ENCODE measurements at regions not wholly inside any gene's neighbourhood (a gene's known extent, or its start where the extent isn't known, plus 50 kb on each side); places are given as distances from the start of the nearest gene placed in this dataset.
"Not testable (repeated sequence)": the region's sequence is repeated elsewhere in the genome, so short reads cannot be mapped to it uniquely, and the experiment has no call there.

DNA sequence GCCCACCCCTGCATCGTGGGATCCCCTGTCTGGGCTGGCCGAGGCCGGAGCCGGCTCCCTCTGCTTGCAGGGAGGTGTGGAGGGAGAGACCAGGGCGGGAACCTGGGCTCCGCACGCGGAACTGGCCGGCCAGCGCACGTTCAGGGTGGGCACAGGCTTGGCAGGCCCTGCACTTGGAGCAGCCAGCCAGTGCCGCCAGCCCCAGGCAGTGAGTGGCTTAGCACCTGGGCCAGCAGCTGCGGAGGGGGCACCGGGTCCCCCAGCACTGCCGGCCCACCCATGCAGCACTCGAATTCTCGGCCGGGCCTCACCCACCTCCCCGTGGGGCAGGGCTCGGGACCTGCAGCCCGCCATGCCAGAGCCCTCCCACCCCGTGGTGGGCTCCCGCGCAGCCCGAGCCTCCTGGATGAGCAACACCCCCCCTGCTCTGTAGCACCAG lies 422.6 kb downstream of the AMY1C start:
- no peak for ATAC-seq

GRCh38 chr1:104182251-104182650 lies 432.6 kb downstream of the AMY1C start:
- no peak for ATAC-seq

- no peak for ATAC-seq
These were observed 439.5 kb downstream of the AMY1C start for GRCh38 chr1:104189207-104189606.

DNA sequence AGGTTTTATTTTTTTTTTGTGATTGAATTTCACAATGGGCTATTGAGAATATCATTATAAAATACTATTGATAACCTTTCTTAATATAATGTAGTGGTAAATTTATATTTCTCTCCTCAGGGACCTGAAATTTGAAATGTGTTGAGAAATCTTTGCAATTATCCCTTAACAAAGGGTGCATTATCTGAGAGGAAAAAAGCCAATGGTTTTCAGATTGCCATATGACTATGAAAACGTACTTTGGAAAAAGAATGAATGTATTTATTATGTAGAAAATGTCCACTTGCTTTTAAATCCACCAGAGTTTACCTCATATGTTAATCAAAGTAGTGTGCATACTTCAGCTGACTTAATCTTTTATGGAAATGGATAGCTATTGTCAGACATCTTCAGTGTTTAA lies 441.1 kb downstream of the AMY1C start:
- no peak for ATAC-seq

DNA sequence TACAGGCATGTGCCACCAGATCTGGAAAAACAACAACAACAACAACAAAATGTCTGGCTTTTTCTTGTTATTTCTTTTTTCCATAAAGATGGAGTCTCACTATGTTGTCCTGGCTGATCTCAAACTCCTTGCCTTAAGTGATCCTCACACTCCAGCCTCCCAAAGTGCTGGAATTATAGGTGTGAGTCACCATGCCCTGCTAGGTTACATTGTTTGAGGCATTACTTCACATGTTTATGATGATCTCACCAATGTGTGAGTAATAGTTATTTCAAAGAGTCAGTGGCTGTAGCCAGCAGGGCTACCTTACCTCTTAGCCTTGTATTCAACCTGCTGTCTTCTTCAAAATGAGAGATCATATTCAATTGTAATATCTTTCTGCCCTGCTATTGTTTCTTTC lies 445.7 kb downstream of the AMY1C start:
- ATAC-seq: no peak

DNA sequence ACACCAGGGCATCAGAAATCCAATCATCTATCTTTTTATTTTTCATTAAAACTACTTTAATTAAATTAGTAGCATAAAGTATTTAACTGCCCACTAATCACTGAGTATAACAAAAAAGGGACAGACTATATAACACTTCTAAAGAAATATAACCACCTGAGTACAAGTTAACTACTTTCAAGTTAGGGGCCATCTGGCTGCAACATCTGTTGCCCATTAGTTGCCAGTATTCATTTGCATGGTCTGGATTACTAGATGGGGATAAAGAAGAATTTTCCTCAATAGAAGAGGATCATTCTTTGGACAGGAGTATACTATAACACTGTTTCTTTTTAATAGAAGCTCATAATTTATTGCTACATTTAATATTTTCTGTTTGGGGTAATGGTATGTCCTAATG lies 446.4 kb downstream of the AMY1C start:
- no peak for ATAC-seq

DNA sequence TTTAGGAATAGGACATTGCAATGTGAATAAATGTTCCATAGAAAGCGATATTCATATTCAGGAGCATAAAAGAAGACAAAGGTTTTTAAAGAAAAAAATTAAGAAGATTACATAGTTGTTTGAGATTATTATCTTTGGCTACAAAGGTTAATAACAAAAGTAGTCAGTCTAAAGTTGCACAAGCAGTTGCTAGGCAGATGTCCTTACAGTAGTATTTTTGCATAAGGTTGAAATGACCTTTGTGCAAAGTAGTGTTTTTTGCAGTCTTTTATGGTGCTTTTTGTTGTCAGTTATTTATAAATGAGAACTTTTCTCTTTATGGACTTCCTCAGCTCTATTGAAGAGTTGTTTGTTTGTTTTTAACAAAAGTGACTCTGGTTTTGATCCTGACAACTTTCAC lies 447.8 kb downstream of the AMY1C start:
- no peak for ATAC-seq

GRCh38 chr1:104212239-104212638 lies 462.5 kb downstream of the AMY1C start:
- no peak for ATAC-seq

GRCh38 chr1:104217395-104217986 lies 467.8 kb downstream of the AMY1C start:
- ATAC-seq: not testable (repeated sequence)

DNA sequence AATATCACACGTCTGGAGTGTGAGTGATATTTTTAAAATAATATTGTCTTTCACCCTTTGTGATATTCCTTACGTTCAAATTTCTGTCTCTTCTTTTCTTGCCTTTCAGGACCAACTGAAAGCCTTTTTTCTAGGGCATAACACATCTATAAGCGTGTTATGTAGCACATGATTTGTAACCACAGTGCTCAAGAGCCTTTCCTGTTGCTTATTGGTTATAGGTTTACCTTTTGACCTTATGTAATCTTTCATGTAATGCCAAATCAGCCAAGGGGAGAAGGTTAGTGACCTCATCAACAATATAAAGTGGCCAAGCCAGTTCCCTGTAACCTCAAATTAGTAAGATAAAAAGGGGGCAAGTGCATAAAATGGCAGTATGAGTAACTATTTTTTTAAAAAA lies 480.2 kb downstream of the AMY1C start:
- no peak for ATAC-seq

DNA sequence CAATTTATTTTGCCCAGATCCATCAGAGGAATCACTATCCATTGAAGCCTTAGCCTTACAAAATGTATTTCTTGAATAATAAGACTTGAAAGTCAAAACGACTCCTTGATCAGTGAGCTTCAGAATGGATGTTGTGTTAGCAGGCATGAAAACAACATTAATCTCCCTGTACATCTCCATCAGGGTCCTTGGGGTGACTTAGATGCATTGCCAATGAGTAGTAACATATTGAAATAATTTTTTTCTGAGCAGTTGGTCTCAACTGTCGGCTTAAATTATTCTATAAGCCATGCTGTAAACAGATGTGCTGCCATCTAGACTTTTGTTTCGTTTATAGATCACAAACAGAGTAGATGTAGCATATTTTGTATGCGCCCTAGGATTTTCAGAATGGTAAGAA lies 482.0 kb downstream of the AMY1C start:
- no peak for ATAC-seq

DNA sequence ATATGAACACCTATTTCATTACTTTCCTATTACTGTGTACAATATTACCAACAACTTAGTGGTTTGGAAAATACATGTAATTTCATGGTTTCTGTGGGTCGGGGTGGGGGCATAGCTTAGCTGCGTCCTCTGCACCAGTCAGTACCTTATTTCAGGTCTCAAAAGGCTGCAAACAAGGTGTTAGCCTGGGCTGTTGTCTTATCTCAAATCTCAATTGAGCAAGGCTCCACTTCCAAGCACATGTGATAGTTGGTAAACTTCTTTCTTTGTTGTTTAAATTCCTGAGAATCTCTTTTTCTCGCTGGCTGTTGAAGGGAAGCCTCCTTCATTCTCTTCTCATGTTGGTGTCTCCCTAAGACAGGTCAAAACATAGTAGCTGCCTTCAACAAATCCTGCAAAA lies 485.4 kb downstream of the AMY1C start:
- no peak for ATAC-seq

DNA sequence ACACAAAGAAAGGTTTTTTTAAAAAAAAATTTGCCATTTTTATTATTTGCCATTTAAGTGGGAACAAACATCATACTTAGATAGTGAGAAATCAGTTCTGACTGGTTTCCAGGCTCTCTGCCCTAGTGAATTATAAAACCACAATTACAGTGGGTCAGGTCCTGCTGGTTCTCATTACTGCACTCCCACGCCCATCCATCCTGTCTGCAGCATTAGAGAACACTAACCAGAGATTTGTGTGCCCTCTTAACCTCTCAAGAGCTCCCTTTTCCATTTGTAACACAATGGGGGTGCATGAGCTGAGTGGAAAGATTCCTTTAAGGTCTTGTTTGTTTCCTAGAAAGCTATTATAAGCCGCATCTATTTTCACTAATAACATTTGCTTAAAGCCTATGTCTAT lies 489.3 kb downstream of the AMY1C start:
- ATAC-seq: no peak

- ATAC-seq: no peak
These were observed 498.7 kb downstream of the AMY1C start for GRCh38 chr1:104248385-104248784.

GRCh38 chr1:104259481-104259880 lies 509.8 kb downstream of the AMY1C start:
- no peak for ATAC-seq

DNA sequence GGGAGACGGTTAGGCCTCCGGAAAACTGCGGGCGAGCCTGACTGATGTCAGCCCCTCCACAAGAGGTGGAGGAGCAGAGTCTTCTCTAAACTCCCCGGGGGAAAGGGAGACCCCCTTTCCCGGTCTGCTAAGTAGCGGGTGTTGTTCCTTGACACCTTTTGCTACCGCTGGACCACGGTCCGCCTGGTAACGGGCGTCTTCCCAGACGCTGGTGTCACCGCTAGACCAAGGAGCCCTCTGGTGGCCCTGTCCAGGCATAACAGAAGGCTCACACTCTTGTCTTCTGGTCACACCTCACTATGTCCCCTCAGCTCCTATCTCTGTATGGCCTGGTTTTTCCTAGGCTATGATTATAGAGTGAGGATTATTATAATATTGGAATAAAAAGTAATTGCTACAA lies 513.4 kb downstream of the AMY1C start:
- ATAC-seq: not testable (repeated sequence)

- no peak for ATAC-seq
These were observed 514.8 kb downstream of the AMY1C start for GRCh38 chr1:104264521-104264920.

DNA sequence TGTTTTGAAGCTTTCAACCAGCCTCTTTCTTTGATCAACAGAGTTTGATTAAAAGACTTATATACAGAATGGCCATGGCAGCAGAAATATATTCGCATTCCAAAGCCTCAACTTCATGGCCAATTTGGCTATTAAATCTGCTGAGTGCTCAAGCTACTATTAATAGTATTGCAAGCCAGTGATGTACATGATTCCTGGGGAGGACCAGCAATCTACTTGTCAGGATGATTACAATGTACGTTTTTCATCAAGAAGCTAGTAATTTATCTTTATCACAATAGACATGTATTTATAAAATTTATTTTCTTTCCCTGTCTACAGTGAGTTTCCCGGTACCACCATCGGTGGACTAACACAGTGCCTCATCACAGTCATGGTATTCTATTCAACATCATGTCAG lies 515.5 kb downstream of the AMY1C start:
- ATAC-seq: no peak

- ATAC-seq: no peak
These were observed 516.9 kb downstream of the AMY1C start for GRCh38 chr1:104266612-104267011.

GRCh38 chr1:104288322-104288721 lies 538.6 kb downstream of the AMY1C start:
- ATAC-seq: not testable (repeated sequence)

- no peak for ATAC-seq
These were observed 541.5 kb downstream of the AMY1C start for GRCh38 chr1:104291156-104291555.

- no peak for ATAC-seq
These were observed 544.6 kb downstream of the AMY1C start for GRCh38 chr1:104294259-104294658.

DNA sequence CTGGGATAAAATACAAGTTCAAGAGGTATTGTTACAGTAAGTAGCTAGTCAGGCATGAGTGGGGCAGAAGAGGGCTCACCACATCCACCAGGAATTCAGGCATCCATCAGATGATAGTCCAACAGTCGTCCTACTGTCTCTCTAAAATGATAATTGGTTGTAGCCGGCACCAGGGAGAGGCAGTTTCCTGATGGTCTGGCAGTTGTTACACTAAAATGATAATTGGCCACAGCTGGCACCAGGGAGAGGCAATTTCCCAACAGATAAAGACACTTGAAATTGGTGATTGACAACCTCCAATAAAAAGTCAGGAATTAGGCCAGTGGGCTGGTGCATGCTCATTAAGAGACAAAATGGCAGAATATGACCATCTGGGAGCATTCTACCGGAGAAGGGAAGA lies 545.8 kb downstream of the AMY1C start:
- no peak for ATAC-seq

DNA sequence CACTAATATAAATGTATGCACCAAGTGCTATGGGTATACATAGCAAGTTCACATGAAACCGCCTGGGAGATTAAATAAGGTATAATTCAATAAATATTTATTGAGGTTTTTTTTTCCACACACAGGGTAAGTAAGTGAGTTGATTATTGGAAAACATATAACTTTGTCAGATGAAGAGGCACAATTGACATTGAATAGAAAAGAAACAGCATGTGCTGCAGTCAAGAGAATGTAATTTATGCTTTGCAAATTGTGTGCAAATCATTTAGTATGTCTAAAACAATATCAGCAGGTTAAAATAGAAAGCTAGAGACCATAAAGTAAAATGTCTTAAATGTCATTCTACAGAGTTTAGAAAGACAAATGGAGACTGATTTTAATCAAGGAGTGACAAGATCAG lies 560.0 kb downstream of the AMY1C start:
- ATAC-seq: no peak

DNA sequence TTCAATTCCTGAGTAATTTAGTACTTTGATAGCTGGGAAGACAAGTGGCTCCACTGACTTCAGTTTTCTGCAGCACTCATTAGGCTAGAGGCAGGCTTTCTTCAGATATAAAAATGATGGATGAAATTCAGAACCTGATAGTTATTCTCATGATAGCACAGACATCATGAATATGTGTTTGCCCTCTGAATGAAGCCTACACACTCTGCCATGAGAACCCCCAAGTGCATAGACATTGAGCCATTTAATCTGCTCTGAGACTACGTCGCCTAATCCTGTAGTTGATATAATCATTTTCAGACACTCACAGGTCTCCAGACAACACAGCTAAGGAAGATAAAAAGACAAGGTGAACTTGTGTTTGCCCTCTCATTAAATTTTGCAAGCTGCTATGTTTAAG lies 566.1 kb downstream of the AMY1C start:
- no peak for ATAC-seq

GRCh38 chr1:104322131-104322530 lies 572.4 kb downstream of the AMY1C start:
- ATAC-seq: no peak
